Activated B cell treated with CpG ODN at 0.5 μM for 24 hours (primary cell): ENCODE measurements at regions not wholly inside any gene's neighbourhood (a gene's known extent, or its start where the extent isn't known, plus 50 kb on each side); places are given as distances from the start of the nearest gene placed in this dataset.

Source experiments
- ATAC-seq: fragments of 200-7000 bp; cut with Tn5 transposase; one replicate; pipeline ENCODE4 v1.10.0; 2021; ENCODE audit warnings: low read depth, mild to moderate bottlenecking, moderate library complexity
- CTCF ChIA-PET: fragments of 350-600 bp; sonication (Branson Sonifier 250); formaldehyde crosslinking; loops from one replicate; lab custom pipeline; 2021; ENCODE audit warnings: antibody characterized with exemption; lab: Charles Lee
- POLR2A ChIA-PET: fragments of 350-600 bp; sonication (Branson Sonifier 250); formaldehyde crosslinking; loops from one replicate; lab custom pipeline; 2021; ENCODE audit warnings: antibody characterized with exemption; lab: Charles Lee
- DNase-seq: peaks from one replicate; pipeline ENCODE4 v3.0.0; 2022
- H3K27ac Mint-ChIP-seq: one replicate; pipeline ENCODE4 v1.8.0; 2020; ENCODE audit warnings: mixed read lengths
- H3K27me3 Mint-ChIP-seq: one replicate; pipeline ENCODE4 v1.8.0; 2021; ENCODE audit warnings: mixed read lengths
- H3K36me3 Mint-ChIP-seq: one replicate; pipeline ENCODE4 v1.8.0; 2021; ENCODE audit warnings: low read depth, mixed read lengths
- H3K4me1 Mint-ChIP-seq: one replicate; pipeline ENCODE4 v1.8.0; 2021; ENCODE audit warnings: mixed read lengths
- H3K4me3 Mint-ChIP-seq: one replicate; pipeline ENCODE4 v1.8.0; 2020; ENCODE audit warnings: mild to moderate bottlenecking, mixed read lengths
- H3K9me3 Mint-ChIP-seq: one replicate; pipeline ENCODE4 v1.8.0; 2020; ENCODE audit warnings: mixed read lengths
- intact Hi-C: fragments of 100-400 bp; cut with micrococcal nuclease; formaldehyde crosslinking; loops from one replicate; pipeline ENCODE4 v1.15.1; 2024
- TF ChIP-seq, protein P1 (sequence below): fragments of 200-600 bp; IDR thresholded peaks from one replicate; pipeline ENCODE4 v1.8.0; 2022; ENCODE audit warnings: antibody characterized with exemption, mild to moderate bottlenecking

DNA sequence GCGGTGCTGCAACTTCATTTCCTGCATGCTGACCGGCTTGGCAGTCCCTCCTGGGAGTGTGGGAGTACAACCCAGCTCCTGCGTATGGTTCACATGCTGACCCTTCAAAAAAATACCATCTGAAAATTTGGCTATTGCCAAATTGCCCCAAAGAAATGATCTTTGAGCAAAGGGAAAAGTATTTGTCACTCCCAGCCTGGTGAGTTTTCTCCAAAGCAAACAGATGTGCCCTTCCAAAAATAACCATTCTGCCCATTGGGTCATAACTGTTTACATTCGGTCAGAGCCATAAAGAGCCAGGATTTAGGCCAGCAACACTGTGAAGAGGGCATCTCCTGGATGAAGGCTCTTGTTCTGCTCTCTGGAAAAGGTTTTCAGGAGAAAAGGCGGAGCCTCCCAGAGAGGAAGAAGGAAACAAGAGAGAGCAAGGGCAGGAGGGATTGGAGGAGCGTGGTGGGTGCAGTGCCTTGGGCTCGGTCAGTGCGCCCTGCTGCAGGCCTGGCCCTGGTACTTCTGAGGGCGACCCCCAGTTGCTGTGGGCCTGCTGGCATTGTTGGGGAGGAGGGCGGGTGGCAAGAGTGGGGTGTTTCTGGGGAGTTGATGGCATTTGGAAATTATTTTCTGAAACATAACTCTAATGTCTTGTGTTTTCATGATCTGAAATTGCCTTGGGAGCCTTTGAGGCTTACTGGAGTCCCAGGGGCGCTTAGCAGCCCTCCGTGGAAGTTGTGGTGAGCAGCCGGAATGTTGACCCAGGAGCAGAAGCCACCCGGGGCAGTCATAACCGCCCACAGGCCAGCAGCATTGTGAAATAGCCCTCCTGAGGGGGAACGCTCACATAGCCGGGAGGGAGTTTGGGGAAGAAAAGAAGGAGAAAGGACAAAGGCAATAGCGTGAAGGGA is 248.4 kb downstream of the MYLK4 start:
- DNase-seq, result no peak
- intact Hi-C loops, result no loop called here
- H3K4me1 Mint-ChIP-seq, result no peaks in the 10 kb centered on the region
- no peak overlapping the region for H3K27ac Mint-ChIP-seq
- ChIA-PET POLR2A (no interaction called here), CTCF (no interaction called here)
- peaks cover 23% of the 10 kb centered on the region for H3K27me3 Mint-ChIP-seq
- ATAC-seq, result no peak
- H3K4me3 Mint-ChIP-seq, result no peak overlapping the region
- H3K36me3 Mint-ChIP-seq, result no peaks in the 10 kb centered on the region
- no peaks in the 10 kb centered on the region for H3K9me3 Mint-ChIP-seq
- TF ChIP-seq, protein P1, sequence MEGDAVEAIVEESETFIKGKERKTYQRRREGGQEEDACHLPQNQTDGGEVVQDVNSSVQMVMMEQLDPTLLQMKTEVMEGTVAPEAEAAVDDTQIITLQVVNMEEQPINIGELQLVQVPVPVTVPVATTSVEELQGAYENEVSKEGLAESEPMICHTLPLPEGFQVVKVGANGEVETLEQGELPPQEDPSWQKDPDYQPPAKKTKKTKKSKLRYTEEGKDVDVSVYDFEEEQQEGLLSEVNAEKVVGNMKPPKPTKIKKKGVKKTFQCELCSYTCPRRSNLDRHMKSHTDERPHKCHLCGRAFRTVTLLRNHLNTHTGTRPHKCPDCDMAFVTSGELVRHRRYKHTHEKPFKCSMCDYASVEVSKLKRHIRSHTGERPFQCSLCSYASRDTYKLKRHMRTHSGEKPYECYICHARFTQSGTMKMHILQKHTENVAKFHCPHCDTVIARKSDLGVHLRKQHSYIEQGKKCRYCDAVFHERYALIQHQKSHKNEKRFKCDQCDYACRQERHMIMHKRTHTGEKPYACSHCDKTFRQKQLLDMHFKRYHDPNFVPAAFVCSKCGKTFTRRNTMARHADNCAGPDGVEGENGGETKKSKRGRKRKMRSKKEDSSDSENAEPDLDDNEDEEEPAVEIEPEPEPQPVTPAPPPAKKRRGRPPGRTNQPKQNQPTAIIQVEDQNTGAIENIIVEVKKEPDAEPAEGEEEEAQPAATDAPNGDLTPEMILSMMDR, result no peak

DNA sequence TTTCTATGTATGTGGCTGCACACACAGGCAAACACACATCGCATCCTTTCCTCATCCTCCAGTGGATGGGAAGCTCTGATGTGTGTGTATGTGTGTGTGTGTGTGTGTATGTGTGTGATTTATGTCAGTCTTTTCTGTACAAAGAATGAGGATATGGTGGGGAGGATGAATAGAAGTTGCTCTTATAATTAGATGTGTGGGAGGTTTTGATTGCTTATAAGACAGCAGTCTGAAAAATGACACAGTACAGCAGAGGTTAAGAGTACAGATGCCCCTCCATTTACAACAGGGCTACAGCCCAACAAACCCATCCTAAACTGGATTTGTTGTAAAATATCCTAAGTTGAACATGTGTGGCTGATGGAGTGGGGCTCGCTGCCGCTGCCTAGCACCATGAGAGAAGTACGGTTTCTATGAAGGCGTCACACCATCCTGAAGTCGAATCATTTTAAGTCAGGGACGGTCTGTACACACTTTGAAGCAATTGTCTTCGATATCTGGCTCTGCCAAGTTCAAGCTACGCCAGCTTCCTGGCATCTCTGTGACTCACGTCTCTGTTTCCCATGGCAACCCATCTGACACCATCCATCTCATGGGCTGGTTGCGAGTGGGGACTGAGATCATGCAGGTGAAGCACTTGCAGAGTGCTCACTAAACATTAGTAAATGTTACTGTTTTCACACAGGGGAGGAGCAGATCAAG is 252.6 kb downstream of the MYLK4 start:
- no peaks in the 10 kb centered on the region for H3K36me3 Mint-ChIP-seq
- CTCF ChIA-PET, result no interaction called here

DNA sequence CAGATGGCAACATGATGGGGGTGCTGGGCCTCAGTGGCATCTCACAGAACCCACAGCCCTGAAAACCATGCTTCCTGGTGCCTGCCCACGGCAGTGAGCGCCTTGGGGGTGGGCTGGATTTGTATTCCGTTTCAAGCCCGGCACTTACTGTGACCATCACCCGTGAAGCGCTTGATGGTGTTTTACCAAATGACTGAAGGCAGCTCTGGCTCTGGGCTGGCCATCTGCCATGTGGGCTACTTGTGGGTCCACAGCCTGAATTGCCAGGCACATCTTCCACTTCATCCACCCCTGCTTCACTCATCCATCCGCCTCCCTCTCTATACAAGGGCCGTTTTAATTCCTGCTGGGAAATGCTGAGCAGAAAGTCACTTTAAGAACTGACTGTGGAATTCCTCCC is 250.9 kb upstream of the GMDS start:
- H3K4me1 Mint-ChIP-seq, result no peaks in the 10 kb centered on the region
- POLR2A ChIA-PET, result no interaction called here
- TF ChIP-seq, protein P1, result no peak
- intact Hi-C loops, result no loop called here
- CTCF ChIA-PET, result no interaction called here
- no peak overlapping the region for H3K27ac Mint-ChIP-seq
- no peak overlapping the region for H3K4me3 Mint-ChIP-seq
- DNase-seq (no peak), ATAC-seq (no peak)
- no peaks in the 10 kb centered on the region for H3K36me3 Mint-ChIP-seq
- peaks cover 14% of the 10 kb centered on the region for H3K27me3 Mint-ChIP-seq
- no peaks in the 10 kb centered on the region for H3K9me3 Mint-ChIP-seq

More for the DNA sequence above, 252.6 kb downstream of the MYLK4 start:
- Mint-ChIP-seq H3K27ac (no peak overlapping the region), H3K4me3 (no peak overlapping the region), H3K9me3 (no peaks in the 10 kb centered on the region), H3K4me1 (no peaks in the 10 kb centered on the region), H3K27me3 (peaks cover 12% of the 10 kb centered on the region)
- TF ChIP-seq, protein P1, result no peak
- DNase-seq (no peak), ATAC-seq (no peak)
- intact Hi-C loops, result no loop called here
- POLR2A ChIA-PET, result no interaction called here

DNA sequence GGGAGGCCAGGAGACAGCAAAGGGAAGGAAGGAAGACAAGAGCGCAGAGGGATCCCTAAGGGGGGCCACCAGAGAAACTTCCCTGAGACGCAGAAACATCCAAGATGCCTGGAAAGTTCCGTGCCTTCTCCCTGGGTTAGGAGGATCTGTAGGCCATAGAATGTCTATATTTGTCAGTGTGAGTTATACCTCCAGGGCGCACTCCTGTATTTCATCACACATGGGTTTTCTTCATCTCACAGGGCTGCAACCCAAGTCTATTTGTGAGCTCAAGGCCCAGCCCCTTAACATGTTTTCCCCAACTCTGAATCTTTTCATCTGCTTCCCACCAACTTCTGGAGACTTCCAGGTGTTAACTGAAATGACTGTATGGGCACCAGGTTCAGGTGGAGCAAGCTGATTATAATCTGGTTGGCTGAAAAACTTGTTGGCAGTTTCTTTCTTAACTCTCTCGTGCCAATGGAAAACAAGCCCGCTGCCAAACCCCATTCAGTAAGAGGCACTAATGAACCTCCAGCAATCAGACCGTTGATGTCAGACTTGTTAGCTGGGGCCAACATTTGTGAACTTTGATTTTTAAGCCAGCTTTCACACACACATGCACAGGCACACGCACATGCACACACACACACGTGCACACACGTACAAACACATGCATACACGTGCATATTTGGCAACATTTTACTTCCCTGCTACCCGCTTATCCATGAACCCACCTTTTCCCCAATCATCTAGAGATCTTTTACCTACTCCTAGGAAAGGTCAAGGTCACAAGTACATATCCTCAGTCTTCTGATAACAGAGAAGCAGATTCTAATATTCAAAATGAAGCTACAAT is 247.5 kb upstream of the GMDS start:
- no peak overlapping the region for H3K27ac Mint-ChIP-seq
- CTCF ChIA-PET, result no interaction called here
- TF ChIP-seq, protein P1, result no peak
- H3K4me1 Mint-ChIP-seq, result no peaks in the 10 kb centered on the region
- peaks cover 12% of the 10 kb centered on the region for H3K27me3 Mint-ChIP-seq
- intact Hi-C loops, result no loop called here
- no peak for ATAC-seq
- no peaks in the 10 kb centered on the region for H3K36me3 Mint-ChIP-seq
- no peak for DNase-seq
- H3K9me3 Mint-ChIP-seq, result no peaks in the 10 kb centered on the region
- POLR2A ChIA-PET, result no interaction called here
- H3K4me3 Mint-ChIP-seq, result no peak overlapping the region
